DMS 273 (cell line): ENCODE measurements at regions not wholly inside any gene's neighbourhood (a gene's known extent, or its start where the extent isn't known, plus 50 kb on each side); places are given as distances from the start of the nearest gene placed in this dataset.

Source experiments
- DNase-seq: peaks from one replicate; lab custom pipeline; 2025; ENCODE audit not compliant: unreplicated experiment; lab: John Stamatoyannopoulos, UW

GRCh38 chr2:45216118-45216517, 206.9 kb upstream of the SIX2 start:
- no peak for DNase-seq

GRCh38 chr2:45214550-45214949, 205.3 kb upstream of the SIX2 start:
- DNase-seq: no peak

- DNase-seq: no peak
Measured at GRCh38 chr2:45212953-45213635, 203.8 kb upstream of the SIX2 start.

GRCh38 chr2:45211636-45212035, 202.4 kb upstream of the SIX2 start:
- DNase-seq: no peak

- DNase-seq: peak; percentile 31
Measured at GRCh38 chr2:45210462-45211195, 201.4 kb upstream of the SIX2 start.

- DNase-seq: no peak
Measured at GRCh38 chr2:45209875-45210274, 200.6 kb upstream of the SIX2 start.

GRCh38 chr2:45209302-45209701, 200.1 kb upstream of the SIX2 start:
- DNase-seq: no peak

- DNase-seq: no peak
Measured at GRCh38 chr2:45207101-45207500, 197.8 kb upstream of the SIX2 start.

GRCh38 chr2:45205985-45206384, 196.7 kb upstream of the SIX2 start:
- no peak for DNase-seq

- DNase-seq: no peak
Measured at GRCh38 chr2:45205480-45205879, 196.2 kb upstream of the SIX2 start.

- no peak for DNase-seq
Measured at GRCh38 chr2:45203400-45203799, 194.1 kb upstream of the SIX2 start.

GRCh38 chr2:45199973-45200372, 190.7 kb upstream of the SIX2 start:
- peak; percentile 59 for DNase-seq

GRCh38 chr2:45195916-45196315, 186.7 kb upstream of the SIX2 start:
- DNase-seq: no peak

GRCh38 chr2:45194596-45194995, 185.3 kb upstream of the SIX2 start:
- DNase-seq: no peak

- no peak for DNase-seq
Measured at GRCh38 chr2:45193581-45193980, 184.3 kb upstream of the SIX2 start.

- no peak for DNase-seq
Measured at GRCh38 chr2:45192991-45193390, 183.7 kb upstream of the SIX2 start.

GRCh38 chr2:45192481-45192880, 183.2 kb upstream of the SIX2 start:
- DNase-seq: no peak

- DNase-seq: no peak
Measured at GRCh38 chr2:45191976-45192375, 182.7 kb upstream of the SIX2 start.

- DNase-seq: no peak
Measured at GRCh38 chr2:45191146-45191863, 182.1 kb upstream of the SIX2 start.

GRCh38 chr2:45190481-45190942, 181.3 kb upstream of the SIX2 start:
- no peak for DNase-seq

GRCh38 chr2:45184606-45185005, 175.4 kb upstream of the SIX2 start:
- no peak for DNase-seq
